SK-N-SH (cell line): ENCODE measurements at regions not wholly inside any gene's neighbourhood (a gene's known extent, or its start where the extent isn't known, plus 50 kb on each side); places are given as distances from the start of the nearest gene placed in this dataset.

ENCODE experiments used
- CTCF ChIP-seq: fragments of 200-600 bp; sonication (generic); IDR thresholded peaks from 2 replicates; pipeline ENCODE4 v1.6.1; 2017; ENCODE audit warnings: antibody characterized with exemption, mild to moderate bottlenecking, moderate library complexity
- GABPA ChIP-seq: IDR thresholded peaks from 2 replicates; pipeline ENCODE4 v1.4.0; 2012; ENCODE audit warnings: low read depth, mild to moderate bottlenecking
- NFIC ChIP-seq: IDR thresholded peaks from 2 replicates; pipeline ENCODE4 v1.4.0; 2012; ENCODE audit warnings: borderline replicate concordance
- RAD21 ChIP-seq: IDR thresholded peaks from 2 replicates; pipeline ENCODE4 v1.6.1; 2012; ENCODE audit warnings: mild to moderate bottlenecking, low read length
- RCOR1 ChIP-seq: fragments of 150-350 bp; IDR thresholded peaks from 2 replicates; pipeline ENCODE4 v1.6.1; 2017; ENCODE audit warnings: antibody characterized with exemption, low read length
- RXRA ChIP-seq: IDR thresholded peaks from 2 replicates; pipeline ENCODE4 v1.4.0; 2012; ENCODE audit warnings: low read depth, mild to moderate bottlenecking, borderline replicate concordance
- YY1 ChIP-seq: IDR thresholded peaks from 2 replicates; pipeline ENCODE4 v1.4.0; 2012; ENCODE audit warnings: low read depth, mild to moderate bottlenecking

- no peak for TF ChIP-seq RAD21
- no peak for TF ChIP-seq NFIC
- TF ChIP-seq CTCF = no peak
- TF ChIP-seq RCOR1 = no peak
- no peak for TF ChIP-seq RXRA
- TF ChIP-seq GABPA = no peak
- TF ChIP-seq YY1 = no peak
Observed at GRCh38 chr3:95148107-95148506, 1085.2 kb downstream of the NSUN3 start.
